RWPE1 (cell line): ENCODE measurements at regions not wholly inside any gene's neighbourhood (a gene's known extent, or its start where the extent isn't known, plus 50 kb on each side); places are given as distances from the start of the nearest gene placed in this dataset.

Experiments used
- CTCF ChIA-PET: fragments of 350-600 bp; sonication (Branson Sonifier 250); formaldehyde crosslinking; extraction: SDS; loops from one replicate; lab custom pipeline; 2021; lab: Yijun Ruan, JAX
- POLR2A ChIA-PET: fragments of 400-600 bp; formaldehyde crosslinking; extraction: SDS; loops from one replicate; lab custom pipeline; 2020; ENCODE audit warnings: antibody characterized with exemption; ENCODE audit not compliant: low non-redundant PET; lab: Yijun Ruan, JAX
- DNase-seq: peaks from one replicate; pipeline ENCODE4 v3.0.0; 2012; ENCODE audit warnings: low spot score
- H3K27ac ChIP-seq: fragments of 450-650 bp; 2 replicates; pipeline ENCODE4 v1.5.1; 2017
- CTCF ChIP-seq: fragments of 450-650 bp; conservative IDR thresholded peaks from 2 replicates; pipeline ENCODE4 v1.5.1; 2017; ENCODE audit warnings: low read depth, mild to moderate bottlenecking

- POLR2A ChIA-PET, result no interaction called here
- no peak overlapping the region for H3K27ac ChIP-seq
- CTCF ChIA-PET, result no interaction called here
- no peak for DNase-seq
- no peak for TF ChIP-seq CTCF
These were observed 831.2 kb upstream of the CDH2 start for GRCh38 chr18:29007986-29008654.

DNA sequence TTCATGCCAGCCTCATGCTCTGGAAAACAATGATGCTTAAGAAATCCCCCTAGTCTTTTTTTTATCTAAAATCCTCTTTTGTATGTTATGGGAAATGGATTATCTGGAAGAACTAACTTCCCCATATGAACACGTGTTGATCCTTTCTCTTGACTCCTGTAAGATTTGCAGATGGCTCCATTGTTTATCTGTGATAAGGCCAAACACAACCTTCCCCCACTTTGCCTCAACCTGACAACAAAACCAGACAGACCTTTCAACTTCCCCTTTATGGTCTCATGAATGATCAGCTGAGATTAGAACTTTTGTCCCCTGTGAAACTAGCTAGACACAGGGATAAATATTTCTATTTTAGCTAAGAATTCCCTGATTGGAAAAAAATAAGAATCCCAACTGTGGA, 828.0 kb upstream of the CDH2 start:
- ChIA-PET CTCF (interaction anchor here (0.6 kb wide), 1 partner anchor 650 kb away, joined by 7 read pairs; no protein-coding TSS in a partner anchor), POLR2A (no interaction called here)
- H3K27ac ChIP-seq, result no peak overlapping the region
- TF ChIP-seq CTCF, result no peak
- no peak for DNase-seq

- no peak for DNase-seq
- POLR2A ChIA-PET, result no interaction called here
- TF ChIP-seq CTCF, result no peak
- no peak overlapping the region for H3K27ac ChIP-seq
- CTCF ChIA-PET, result interaction anchor here (0.6 kb wide), 1 partner anchor 686 kb away, joined by 3 read pairs; no protein-coding TSS in a partner anchor
These were observed 826.3 kb upstream of the CDH2 start for GRCh38 chr18:29003194-29003593.

DNA sequence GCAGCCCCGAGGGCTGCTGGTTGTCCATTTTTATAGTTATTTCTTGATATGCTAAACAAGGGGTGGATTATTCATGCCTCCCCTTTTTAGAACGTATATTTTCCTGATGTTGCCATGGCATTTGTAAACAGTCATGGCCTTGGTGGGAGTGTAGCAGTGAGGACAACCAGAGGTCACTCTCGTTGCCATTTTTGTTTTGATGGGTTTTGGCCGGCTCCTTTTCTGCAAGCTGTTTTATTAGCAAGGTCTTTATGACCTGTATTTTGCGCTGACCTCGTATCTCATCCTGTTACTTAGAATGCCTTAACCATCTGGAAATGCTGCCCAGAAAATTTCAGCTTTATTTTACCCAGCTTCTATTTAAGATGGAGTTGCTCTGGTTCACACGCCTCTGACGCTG, 825.8 kb upstream of the CDH2 start:
- ChIA-PET CTCF (interaction anchor here (0.6 kb wide), 1 partner anchor 687 kb away, joined by 3 read pairs; no protein-coding TSS in a partner anchor), POLR2A (no interaction called here)
- TF ChIP-seq CTCF, result no peak
- no peak overlapping the region for H3K27ac ChIP-seq
- DNase-seq, result no peak

- ChIA-PET CTCF (interaction anchor here (0.6 kb wide), 1 partner anchor 1598 kb away, joined by 4 read pairs; no protein-coding TSS in a partner anchor), POLR2A (no interaction called here)
- TF ChIP-seq CTCF, result no peak
- no peak for DNase-seq
- H3K27ac ChIP-seq, result no peak overlapping the region
These were observed 822.8 kb upstream of the CDH2 start for GRCh38 chr18:28999726-29000125.

GRCh38 chr18:28995319-28995718, 818.4 kb upstream of the CDH2 start:
- H3K27ac ChIP-seq, result no peak overlapping the region
- ChIA-PET CTCF (interaction anchor here (0.5 kb wide), 1 partner anchor 454 kb away, joined by 3 read pairs; no protein-coding TSS in a partner anchor), POLR2A (no interaction called here)
- TF ChIP-seq CTCF, result no peak
- no peak for DNase-seq
